IMR-90 (cell line): ENCODE measurements at regions not wholly inside any gene's neighbourhood (a gene's known extent, or its start where the extent isn't known, plus 50 kb on each side); places are given as distances from the start of the nearest gene placed in this dataset.
"Not testable (repeated sequence)": the region's sequence is repeated elsewhere in the genome, so short reads cannot be mapped to it uniquely, and the experiment has no call there.

Experiments used
- ATAC-seq: fragments of 200-7000 bp; cut with Tn5 transposase; 2 replicates; pipeline ENCODE4 v1.9.1; 2020; ENCODE audit warnings: low read depth, mild to moderate bottlenecking, moderate library complexity
- BruUV-seq: library from RNA; stranded (reverse); fragments of 400-500 nt; replicated peaks from 2 replicates; lab custom pipeline; 2021; lab: Mats Ljungman, UMichigan
- CTCF ChIA-PET: fragments of 300-600 bp; formaldehyde crosslinking; extraction: SDS; loops from one replicate; lab custom pipeline; 2021; ENCODE audit warnings: antibody characterized with exemption; lab: Yijun Ruan, JAX
- POLR2A ChIA-PET: fragments of 300-600 bp; sonication (Branson Sonifier 250); formaldehyde crosslinking; loops from one replicate; lab custom pipeline; 2022; ENCODE audit warnings: antibody characterized with exemption; ENCODE audit not compliant: unreplicated experiment; lab: Charles Lee
- DNase-seq: peaks from one replicate; pipeline ENCODE4 v3.0.0; 2013
- H2AFZ ChIP-seq: replicated peaks from 2 replicates; pipeline ENCODE3; 2013; ENCODE audit warnings: low read length, mild to moderate bottlenecking; ENCODE audit not compliant: poor library complexity
- H2AK5ac ChIP-seq: 2 replicates; pipeline ENCODE4 v1.6.1; 2013; ENCODE audit warnings: low read depth, low read length, inconsistent platforms
- H2AK9ac ChIP-seq: replicated peaks from 2 replicates; pipeline ENCODE3; 2013; ENCODE audit warnings: mild to moderate bottlenecking, low read depth, low read length, moderate library complexity; ENCODE audit not compliant: poor library complexity
- H2BK120ac ChIP-seq: 2 replicates; pipeline ENCODE4 v1.6.1; 2013; ENCODE audit warnings: low read depth, low read length, inconsistent platforms
- H2BK15ac ChIP-seq: 3 replicates; pipeline ENCODE4 v1.6.1; 2013; ENCODE audit warnings: low read depth, low read length, inconsistent platforms
- H2BK20ac ChIP-seq: 2 replicates; pipeline ENCODE4 v1.6.1; 2013; ENCODE audit warnings: low read depth, mild to moderate bottlenecking, inconsistent platforms, low read length, moderate library complexity
- H2BK5ac ChIP-seq: 2 replicates; pipeline ENCODE4 v1.6.1; 2013; ENCODE audit warnings: mild to moderate bottlenecking, low read depth, low read length, inconsistent platforms; ENCODE audit not compliant: poor library complexity, severe bottlenecking
- H3K14ac ChIP-seq: replicated peaks from 2 replicates; pipeline ENCODE4 v1.6.1; 2013; ENCODE audit warnings: low read depth, low read length, inconsistent platforms
- H3K18ac ChIP-seq: 2 replicates; pipeline ENCODE4 v1.6.1; 2013; ENCODE audit warnings: low read depth, low read length, control low read depth
- H3K23ac ChIP-seq: 2 replicates; pipeline ENCODE4 v1.6.1; 2013; ENCODE audit warnings: low read depth, low read length, inconsistent platforms
- H3K27ac ChIP-seq: 2 replicates; pipeline ENCODE4 v1.5.1; 2013; ENCODE audit warnings: mild to moderate bottlenecking, control low read depth, low read length; ENCODE audit not compliant: insufficient read depth
- H3K27me3 ChIP-seq: 2 replicates; pipeline ENCODE4 v1.6.1; 2013; ENCODE audit warnings: low read length; ENCODE audit not compliant: control insufficient read depth, insufficient read depth
- H3K36me3 ChIP-seq: 2 replicates; pipeline ENCODE4 v1.6.1; 2013; ENCODE audit warnings: low read length, mixed read lengths; ENCODE audit not compliant: control insufficient read depth, insufficient read depth
- H3K4ac ChIP-seq: 2 replicates; pipeline ENCODE4 v1.6.1; 2013; ENCODE audit warnings: low read depth, low read length, inconsistent platforms
- H3K4me1 ChIP-seq: 2 replicates; pipeline ENCODE4 v1.6.1; 2013; ENCODE audit warnings: low read length, mixed read lengths; ENCODE audit not compliant: control insufficient read depth, insufficient read depth
- H3K4me2 ChIP-seq: 2 replicates; pipeline ENCODE4 v1.6.1; 2013; ENCODE audit warnings: low read depth, mild to moderate bottlenecking, control low read depth, low read length, moderate library complexity
- H3K4me3 ChIP-seq: 2 replicates; pipeline ENCODE4 v1.5.1; 2013; ENCODE audit warnings: low read depth, mild to moderate bottlenecking, control low read depth, low read length, moderate library complexity; ENCODE audit not compliant: insufficient read depth
- H3K56ac ChIP-seq: 2 replicates; pipeline ENCODE4 v1.6.1; 2013; ENCODE audit warnings: low read length, inconsistent platforms; ENCODE audit not compliant: insufficient read depth; ENCODE audit errors: extremely low read depth
- H3K79me1 ChIP-seq, 2 experiments: 2 replicates each; pipeline ENCODE4 v1.6.1; 2013; ENCODE audit warnings: low read length in 2 of 2, inconsistent platforms in 1 of 2, low read depth in 1 of 2
- H3K9ac ChIP-seq: 2 replicates; pipeline ENCODE4 v1.6.1; 2013; ENCODE audit warnings: low read depth, low read length, control low read depth
- H3K9me1 ChIP-seq: 2 replicates; pipeline ENCODE4 v1.6.1; 2013; ENCODE audit warnings: low read length, inconsistent platforms; ENCODE audit not compliant: insufficient read depth
- H3K9me3 ChIP-seq: 2 replicates; pipeline ENCODE4 v1.6.1; 2013; ENCODE audit warnings: low read length; ENCODE audit not compliant: control insufficient read depth, insufficient read depth
- H4K20me1 ChIP-seq: 2 replicates; pipeline ENCODE4 v1.6.1; 2013; ENCODE audit warnings: low read length, inconsistent platforms; ENCODE audit not compliant: insufficient read depth
- H4K5ac ChIP-seq: 2 replicates; pipeline ENCODE4 v1.6.1; 2013; ENCODE audit warnings: mild to moderate bottlenecking, low read depth, low read length, control low read depth
- H4K8ac ChIP-seq, 2 experiments: 2 replicates each; pipeline ENCODE4 v1.6.1; 2013; ENCODE audit warnings: low read depth in 2 of 2, low read length in 2 of 2, control low read depth in 1 of 2, inconsistent platforms in 1 of 2
- H4K91ac ChIP-seq: 2 replicates; pipeline ENCODE4 v1.6.1; 2013; ENCODE audit warnings: low read depth, low read length, inconsistent platforms; ENCODE audit not compliant: insufficient read depth
- WGBS, 2 experiments: methylation state at CpG; one replicate each; pipeline versions ENCODE4 v1.1.5 to v1.1.7; 2013; ENCODE audit warnings: missing lambda C conversion rate in 2 of 2; ENCODE audit not compliant: insufficient read length in 1 of 2; ENCODE audit errors: extremely low coverage in 2 of 2; 5-methylcytosine and 5-hydroxymethylcytosine counted together
- dilution Hi-C: fragments of 300-500 bp; cut with HindIII; formaldehyde crosslinking; loops from one replicate; pipeline ENCODE4 v1.14.3; 2018; ENCODE audit warnings: low sequenced_read_pairs; ENCODE audit not compliant: unreplicated experiment
- in situ Hi-C: fragments of 300-500 bp; cut with MboI; formaldehyde crosslinking; loops from 3 replicates; pipeline ENCODE4 v1.14.3; 2019; ENCODE audit warnings: low sequenced_read_pairs, inconsistent platforms, mixed read lengths
- intact Hi-C: fragments of 100-400 bp; cut with micrococcal nuclease; formaldehyde crosslinking; loops from 2 replicates; pipeline ENCODE4 v1.10.0; 2022

DNA sequence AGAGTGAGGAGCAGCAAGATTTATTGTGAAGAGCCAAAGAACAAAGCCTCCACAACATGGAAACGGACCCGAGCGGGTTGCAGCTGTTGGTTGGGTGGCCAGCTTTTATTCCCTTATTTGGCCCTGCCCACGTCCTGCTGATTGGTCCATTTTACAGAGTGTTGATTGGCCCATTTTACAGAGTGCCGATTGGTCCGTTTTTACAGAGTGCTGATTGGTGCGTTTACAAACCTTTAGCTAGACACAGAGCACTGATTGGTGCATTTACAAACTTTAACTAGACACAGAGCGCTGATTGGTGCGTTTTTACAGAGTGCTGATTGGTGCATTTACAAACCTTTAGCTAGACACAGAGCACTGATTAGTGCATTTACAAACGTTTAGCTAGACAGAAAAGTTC, 592.3 kb upstream of the C16orf82 start:
- H4K20me1 ChIP-seq, CTCF ChIA-PET, H2AK5ac ChIP-seq, intact Hi-C loops, H2AFZ ChIP-seq, H3K9me3 ChIP-seq, H2BK5ac ChIP-seq, H4K8ac ChIP-seq, H2BK120ac ChIP-seq, in situ Hi-C loops, H3K36me3 ChIP-seq, POLR2A ChIA-PET, H2BK20ac ChIP-seq, H3K9me1 ChIP-seq, H3K27ac ChIP-seq, H2AK9ac ChIP-seq, H4K5ac ChIP-seq, H3K9ac ChIP-seq, H3K23ac ChIP-seq, H3K4me1 ChIP-seq, ATAC-seq, BruUV-seq, H3K4me3 ChIP-seq, H3K27me3 ChIP-seq, DNase-seq, H3K4me2 ChIP-seq, dilution Hi-C loops, H3K79me1 ChIP-seq, H3K4ac ChIP-seq, H3K18ac ChIP-seq, H2BK15ac ChIP-seq, H4K91ac ChIP-seq, H3K56ac ChIP-seq, H3K14ac ChIP-seq: not testable (repeated sequence)
- 40% methylated on average over 2 of the region's 10 CpGs; no CpG with 5 or more reads in 1 of the 2 experiments for WGBS, 2 experiments
